GM12801 (cell line): ENCODE measurements at regions not wholly inside any gene's neighbourhood (a gene's known extent, or its start where the extent isn't known, plus 50 kb on each side); places are given as distances from the start of the nearest gene placed in this dataset.

Source experiments
- CTCF ChIP-seq: IDR thresholded peaks from one replicate; pipeline ENCODE4 v1.5.1; 2011; ENCODE audit warnings: control low read depth; ENCODE audit not compliant: insufficient read length; ENCODE audit errors: extremely low read depth

DNA sequence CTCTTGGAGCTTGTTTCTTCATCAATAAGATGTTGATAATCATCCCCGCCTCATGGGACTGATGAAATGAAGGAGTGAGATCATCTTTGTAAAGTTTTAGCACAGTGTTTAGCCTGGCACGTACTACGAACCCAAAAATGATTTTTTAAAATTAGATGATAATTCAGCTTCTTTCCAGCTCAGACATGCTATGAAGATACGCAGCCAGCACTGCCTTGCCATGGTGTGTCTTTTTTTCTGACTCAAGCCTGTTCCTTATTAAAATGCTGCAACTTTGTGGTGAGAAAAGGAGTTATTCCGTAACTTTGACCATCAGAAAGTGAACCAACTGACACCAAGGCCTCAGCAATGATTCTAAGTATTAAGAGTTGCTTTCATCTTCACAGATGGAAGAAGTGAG, 269.0 kb downstream of the LTN1 start:
- TF ChIP-seq CTCF = no peak

GRCh38 chr21:28719723-28720122, 273.0 kb downstream of the LTN1 start:
- no peak for TF ChIP-seq CTCF

GRCh38 chr21:28714777-28715464, 277.8 kb downstream of the LTN1 start:
- TF ChIP-seq CTCF = no peak

- TF ChIP-seq CTCF = no peak
Observed at GRCh38 chr21:28712411-28712810, 280.3 kb downstream of the LTN1 start.

- TF ChIP-seq CTCF = no peak
Observed at GRCh38 chr21:28705616-28706015, 287.1 kb downstream of the LTN1 start.

- no peak for TF ChIP-seq CTCF
Observed at GRCh38 chr21:28704746-28705145, 287.9 kb downstream of the LTN1 start.

- TF ChIP-seq CTCF = no peak
Observed at GRCh38 chr21:28703861-28704260, 288.8 kb downstream of the LTN1 start.
